ENCODE measurements at regions not wholly inside any gene's neighbourhood (a gene's known extent, or its start where the extent isn't known, plus 50 kb on each side); places are given as distances from the start of the nearest gene placed in this dataset.

- POLR2A ChIA-PET, result no interaction called here
- H4K20me1 ChIP-seq (replicated peaks; ENCODE audit: control insufficient read depth, extremely low read depth, insufficient read depth, low read length), result no peaks in the 10 kb centered on the region
- TF ChIP-seq MAX (IDR thresholded peaks at IDR 0.05; ENCODE audit: insufficient read depth, insufficient read length), result no peak
- no peak for TF ChIP-seq GATA2 (IDR thresholded peaks at IDR 0.05; ENCODE audit: insufficient read depth, insufficient read length, low read depth, low read length)
- no peak for TF ChIP-seq POLR2A (IDR thresholded peaks at IDR 0.05; ENCODE audit: low read depth, low read length)
- TF ChIP-seq CTCF (IDR thresholded peaks at IDR 0.05; ENCODE audit: extremely low read depth in 1 of 2, insufficient read depth in 1 of 2, low read depth in 1 of 2, low read length in 2 of 2), result no peak
- no peak for TF ChIP-seq JUN (IDR thresholded peaks at IDR 0.05; ENCODE audit: borderline replicate concordance, insufficient read depth, insufficient read length, low read depth)
- TF ChIP-seq MYC (IDR thresholded peaks at IDR 0.05; ENCODE audit: low read depth, low read length), result no peak
- no peak overlapping the region for H2AFZ ChIP-seq (ENCODE audit: low read depth, low read length)
- no peak overlapping the region for H3K4me2 ChIP-seq (ENCODE audit: insufficient read depth, low read length)
- H3K9me3 ChIP-seq (replicated peaks; ENCODE audit: control insufficient read depth, insufficient read depth, low read length), result no peaks in the 10 kb centered on the region
- no peaks in the 10 kb centered on the region for H3K4me1 ChIP-seq (ENCODE audit: control insufficient read depth, extremely low read depth, insufficient read depth, low read length)
- no peak for DNase-seq (ENCODE audit: low read depth, low spot score)
- no peaks in the 10 kb centered on the region for H3K9me1 ChIP-seq (replicated peaks; ENCODE audit: control insufficient read depth, extremely low read depth, insufficient read depth, low read length)
- H3K9ac ChIP-seq (replicated peaks; ENCODE audit: extremely low read depth, insufficient read depth, low read length), result no peak overlapping the region
- FAIRE-seq, result no peak
- no peaks in the 10 kb centered on the region for H3K79me2 ChIP-seq (ENCODE audit: control insufficient read depth, insufficient read depth, low read length)
- BruUV-seq (replicated peaks), result no TSS peak
- intact Hi-C loops (cut with micrococcal nuclease), result no loop called here
- dilution Hi-C loops (cut with MboI; ENCODE audit: extremely low pct_ligation_motif_present, low sequenced_read_pairs), result no loop called here
- H3K27me3 ChIP-seq (ENCODE audit: control insufficient read depth in 2 of 2, insufficient read depth in 2 of 2, low read length in 2 of 2), result no peaks in the 10 kb centered on the region
- H3K4me3 ChIP-seq (replicated peaks in 1 of 3; ENCODE audit: insufficient read depth in 1 of 3, low read depth in 1 of 3, low read length in 3 of 3), result no peak overlapping the region
- CTCF ChIA-PET, result no interaction called here
- no peak overlapping the region for H3K27ac ChIP-seq (ENCODE audit: insufficient read depth, low read depth, low read length)
- H3K36me3 ChIP-seq (ENCODE audit: control insufficient read depth in 2 of 2, extremely low read depth in 1 of 2, insufficient read depth in 2 of 2, low read length in 2 of 2), result no peaks in the 10 kb centered on the region
These were observed 80.3 kb downstream of the RBFOX3 start for GRCh38 chr17:79530361-79531105.
